ENCODE measurements at regions not wholly inside any gene's neighbourhood (a gene's known extent, or its start where the extent isn't known, plus 50 kb on each side); places are given as distances from the start of the nearest gene placed in this dataset.

DNA sequence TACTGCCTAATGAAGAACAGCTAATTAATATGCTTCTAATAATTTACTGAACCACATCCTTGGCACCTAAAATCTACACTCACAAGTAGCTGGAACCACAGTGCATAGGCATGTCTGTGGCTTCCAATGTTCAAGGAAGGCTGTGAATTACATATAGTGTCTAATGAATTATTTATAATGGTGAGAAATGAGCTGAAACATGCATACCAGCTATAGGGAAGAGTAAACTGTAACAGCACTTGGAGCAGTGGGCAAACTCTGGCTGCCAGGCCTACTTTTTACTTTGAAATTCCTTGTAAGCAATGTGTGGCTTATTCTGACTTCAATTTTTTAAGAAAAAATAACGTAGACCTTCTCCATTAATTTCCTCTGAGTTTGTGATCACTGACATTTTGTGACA lies 953.2 kb upstream of the CDH8 start:
- DNase-seq (ENCODE audit: low read depth) = no peak

DNA sequence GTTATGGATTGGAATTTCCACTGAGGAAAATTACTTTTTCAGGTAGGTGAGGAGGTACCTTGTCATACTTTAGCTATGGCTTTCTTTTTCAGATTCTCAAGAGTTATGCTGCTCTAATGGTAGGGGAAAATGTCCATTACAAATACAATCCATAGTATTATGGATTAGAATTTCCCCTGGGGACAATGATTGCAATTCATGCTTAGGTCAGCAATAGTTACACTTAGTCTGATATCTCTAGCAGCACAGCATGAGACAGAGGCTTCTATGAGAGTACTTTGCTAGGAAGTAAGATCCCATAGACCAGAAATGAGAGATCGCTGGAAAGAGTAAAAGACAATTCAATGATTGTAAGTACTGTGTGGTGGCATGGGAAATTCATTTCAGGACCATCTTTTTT lies 949.5 kb upstream of the CDH8 start:
- no peak for DNase-seq (ENCODE audit: low read depth)

DNA sequence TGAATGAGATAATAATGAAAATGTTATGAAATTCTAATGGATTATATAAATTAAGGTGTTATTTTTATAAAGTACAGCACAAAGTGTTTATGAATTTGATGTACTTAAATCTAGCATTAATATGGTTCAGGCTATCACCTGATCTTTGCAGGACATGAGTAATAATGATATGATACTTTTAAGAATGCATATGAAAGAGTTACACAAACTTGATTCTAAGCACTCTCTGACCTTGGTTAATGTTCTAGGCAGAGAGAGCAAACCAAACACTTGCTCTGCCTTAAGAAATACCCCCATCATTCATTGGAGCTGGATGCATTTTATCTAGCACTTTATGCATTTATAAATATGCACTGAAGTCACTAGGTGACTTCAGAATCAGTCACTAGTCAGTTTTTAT lies 942.2 kb upstream of the CDH8 start:
- no peak for DNase-seq (ENCODE audit: low read depth)

DNA sequence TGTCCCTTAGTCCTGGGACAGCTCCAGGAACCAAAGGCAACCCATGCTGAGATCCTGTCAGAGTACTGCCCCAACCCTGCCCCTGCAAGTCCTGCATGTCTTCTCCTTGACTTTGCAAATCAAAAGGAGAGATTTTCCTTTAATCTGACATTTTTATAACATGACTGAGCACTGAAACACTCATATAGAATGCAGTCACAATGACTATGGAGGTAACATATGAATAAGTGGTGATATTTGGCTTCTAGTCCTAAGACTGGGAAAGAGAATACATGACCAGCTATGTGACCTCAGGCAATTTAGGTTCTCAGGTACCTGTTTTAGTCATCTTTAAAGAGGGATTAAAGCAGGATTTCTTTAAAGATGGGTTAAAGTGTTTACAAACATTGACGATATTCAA lies 941.6 kb upstream of the CDH8 start:
- DNase-seq (ENCODE audit: low read depth) = no peak

DNA sequence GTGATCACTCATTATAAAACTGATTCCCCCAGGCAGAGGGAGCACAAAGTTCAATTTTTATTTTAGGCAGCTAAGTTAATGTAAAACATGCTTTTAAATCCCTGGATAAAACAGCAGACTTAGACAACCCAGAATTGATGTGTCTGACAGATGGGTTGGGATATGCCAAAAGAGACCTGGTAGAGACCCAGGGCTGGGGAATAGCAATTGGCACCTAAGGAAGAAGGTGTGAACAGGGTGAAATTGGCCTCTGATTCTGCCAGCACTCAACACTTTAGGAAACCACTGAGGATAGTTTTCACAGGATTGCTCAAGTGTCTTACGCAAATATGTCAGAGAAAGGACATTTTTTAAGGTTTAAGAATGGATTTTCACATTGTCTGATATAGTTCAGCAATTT lies 938.2 kb upstream of the CDH8 start:
- DNase-seq (ENCODE audit: low read depth) = no peak

DNA sequence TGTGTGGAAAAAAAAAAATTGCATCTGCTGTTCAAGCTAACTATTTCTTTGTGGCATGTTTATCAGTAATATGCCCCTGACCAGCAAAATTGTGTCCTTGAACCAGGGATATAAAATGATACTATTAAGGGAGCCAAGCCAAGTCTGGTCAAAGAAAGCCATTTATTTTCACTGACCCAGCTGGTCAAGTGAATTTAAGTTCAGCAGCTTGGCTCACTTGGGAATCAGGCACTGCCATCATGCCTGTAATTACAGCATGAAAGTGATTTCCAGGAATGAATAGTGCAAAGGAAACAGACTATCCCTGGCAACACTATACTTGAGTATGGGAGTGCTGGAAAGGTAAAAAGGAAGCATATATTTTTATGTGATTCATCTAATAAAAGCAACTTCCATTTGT lies 934.6 kb upstream of the CDH8 start:
- DNase-seq (ENCODE audit: low read depth) = no peak

DNA sequence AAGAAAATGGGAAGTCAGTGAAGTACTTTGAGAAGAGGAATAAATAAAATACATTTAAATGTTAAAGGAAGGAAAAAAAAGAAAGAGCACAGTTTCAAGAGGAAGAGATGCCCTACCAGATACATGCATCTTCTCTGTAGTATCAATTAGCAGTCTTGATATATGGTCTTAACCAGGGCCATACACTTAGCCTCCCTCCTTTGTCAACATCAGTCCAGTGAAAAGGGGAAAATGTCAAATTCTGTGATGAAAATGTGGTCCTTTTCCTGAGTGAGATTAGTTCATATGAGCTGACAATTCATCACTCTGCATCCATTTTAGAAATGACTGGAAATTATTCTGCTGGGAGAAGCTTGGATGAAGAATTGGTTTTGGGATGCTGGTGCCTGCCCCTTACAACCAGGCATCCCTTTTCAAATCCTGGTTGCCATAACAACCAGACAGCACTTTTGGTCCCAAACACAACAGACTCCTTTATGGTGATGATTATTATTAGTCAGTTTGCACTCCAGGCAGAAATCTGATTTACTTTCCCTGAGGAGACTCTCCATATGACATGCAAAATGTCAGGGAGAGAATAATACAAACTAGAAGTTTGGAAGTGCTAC lies 933.6 kb upstream of the CDH8 start:
- DNase-seq (ENCODE audit: low read depth) = no peak

DNA sequence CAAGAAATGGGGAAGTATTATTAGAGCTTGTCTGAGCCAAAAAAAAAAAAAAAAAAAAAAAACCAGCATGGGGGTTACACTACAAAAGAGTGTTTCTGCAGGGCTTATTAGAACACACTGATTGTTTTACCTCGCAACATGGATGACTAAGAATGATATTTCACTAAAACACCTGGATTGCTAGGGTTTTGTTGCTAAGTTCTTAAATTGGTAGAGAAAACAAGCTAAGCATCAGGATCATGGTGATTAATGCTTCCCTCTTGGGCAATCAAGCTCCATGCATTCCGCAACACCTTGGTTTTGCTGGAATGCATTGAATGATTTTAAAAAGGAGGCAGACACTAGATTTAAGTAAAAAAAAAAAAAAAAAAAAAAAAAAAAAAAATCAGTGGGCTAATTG lies 931.4 kb upstream of the CDH8 start:
- DNase-seq (ENCODE audit: low read depth) = no peak

DNA sequence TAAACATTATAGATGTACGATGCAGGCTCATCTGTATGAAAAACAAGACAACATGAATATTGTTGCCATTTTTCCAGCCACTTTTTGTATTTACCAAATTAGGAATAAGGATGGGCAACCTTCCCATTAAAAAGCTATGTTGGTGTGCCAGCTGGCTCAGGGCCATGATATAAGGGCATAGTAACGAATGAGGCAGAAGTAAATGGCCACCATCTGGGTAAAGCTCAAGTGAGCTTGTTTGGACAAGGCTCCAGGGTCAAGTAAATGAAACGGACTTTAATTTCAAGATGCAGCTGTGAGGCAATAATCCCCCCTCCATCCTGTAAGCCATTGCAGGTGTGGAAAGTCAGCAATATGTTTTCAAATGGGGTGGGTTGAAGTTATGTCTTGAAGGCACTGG lies 930.9 kb upstream of the CDH8 start:
- DNase-seq (ENCODE audit: low read depth) = no peak

DNA sequence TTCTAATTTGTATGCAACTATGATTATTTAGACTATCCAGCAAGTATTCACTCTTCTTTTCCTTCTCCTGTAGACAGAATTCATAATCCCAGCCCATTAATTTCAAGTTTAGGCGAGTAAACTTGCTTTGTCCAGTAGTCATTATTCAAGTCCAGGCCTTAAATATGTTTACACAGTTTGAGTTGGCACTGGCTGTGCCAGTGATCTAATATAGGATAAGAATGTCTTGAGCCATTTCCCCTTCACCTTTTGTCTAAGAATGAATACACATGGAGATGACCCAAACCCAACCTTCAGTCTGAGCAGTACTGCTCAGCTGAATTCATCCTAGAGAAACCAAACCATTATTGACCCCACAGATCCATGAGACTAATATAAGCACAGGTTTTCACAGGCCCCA lies 930.4 kb upstream of the CDH8 start:
- no peak for DNase-seq (ENCODE audit: low read depth)

DNA sequence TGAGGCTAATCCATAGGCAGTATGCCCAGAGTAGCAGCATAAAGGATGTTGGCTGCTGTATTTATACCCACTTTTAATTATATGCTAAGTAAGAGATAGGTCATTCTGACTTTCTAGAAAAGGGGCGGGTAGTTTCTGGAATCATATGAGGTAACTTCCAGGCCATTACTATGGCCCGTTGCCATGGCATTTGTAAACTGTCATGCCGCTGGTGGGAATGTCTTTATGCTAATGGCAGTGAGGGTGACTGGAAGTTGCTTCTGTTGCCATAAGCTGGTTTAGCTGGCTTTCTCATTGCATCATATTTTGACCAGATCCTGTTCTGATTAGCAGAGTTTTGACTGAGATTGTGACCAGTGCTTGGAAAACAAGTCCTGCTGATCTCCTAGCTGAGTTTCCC lies 929.6 kb upstream of the CDH8 start:
- DNase-seq (ENCODE audit: low read depth) = no peak

DNA sequence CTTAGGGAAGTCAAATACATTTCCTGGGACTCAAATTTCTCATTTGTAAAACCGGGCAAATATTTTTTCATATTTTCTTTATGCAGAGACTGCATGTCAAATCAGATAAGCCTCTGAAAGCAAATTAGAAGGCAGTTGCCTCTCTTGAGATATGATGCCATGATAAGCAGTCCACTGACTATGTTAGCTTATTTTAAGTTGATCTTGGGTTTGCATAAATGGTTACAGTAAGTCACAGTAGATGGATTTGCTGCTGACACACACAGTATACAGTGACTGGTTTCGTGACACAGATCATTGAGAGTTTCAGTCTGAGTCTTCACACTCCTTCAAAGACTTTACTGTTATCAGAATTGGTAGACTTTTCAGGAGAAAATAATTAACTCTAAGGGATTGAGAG lies 927.6 kb upstream of the CDH8 start:
- DNase-seq (ENCODE audit: low read depth) = no peak

DNA sequence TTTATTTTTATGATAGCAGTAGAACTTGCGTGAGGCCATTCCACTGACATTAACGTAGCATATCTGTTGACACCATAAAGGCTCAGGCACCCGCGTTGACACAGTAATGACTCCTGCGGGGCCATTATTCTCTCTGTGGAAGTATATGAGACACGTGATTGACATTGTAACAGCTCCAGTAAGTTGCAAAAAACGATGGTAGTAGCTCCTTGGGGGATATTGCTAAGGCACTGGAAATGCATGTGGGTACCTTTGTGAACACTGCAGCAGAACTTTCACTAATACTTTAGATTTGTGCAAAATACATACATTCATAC lies 918.8 kb upstream of the CDH8 start:
- no peak for DNase-seq (ENCODE audit: low read depth)

DNA sequence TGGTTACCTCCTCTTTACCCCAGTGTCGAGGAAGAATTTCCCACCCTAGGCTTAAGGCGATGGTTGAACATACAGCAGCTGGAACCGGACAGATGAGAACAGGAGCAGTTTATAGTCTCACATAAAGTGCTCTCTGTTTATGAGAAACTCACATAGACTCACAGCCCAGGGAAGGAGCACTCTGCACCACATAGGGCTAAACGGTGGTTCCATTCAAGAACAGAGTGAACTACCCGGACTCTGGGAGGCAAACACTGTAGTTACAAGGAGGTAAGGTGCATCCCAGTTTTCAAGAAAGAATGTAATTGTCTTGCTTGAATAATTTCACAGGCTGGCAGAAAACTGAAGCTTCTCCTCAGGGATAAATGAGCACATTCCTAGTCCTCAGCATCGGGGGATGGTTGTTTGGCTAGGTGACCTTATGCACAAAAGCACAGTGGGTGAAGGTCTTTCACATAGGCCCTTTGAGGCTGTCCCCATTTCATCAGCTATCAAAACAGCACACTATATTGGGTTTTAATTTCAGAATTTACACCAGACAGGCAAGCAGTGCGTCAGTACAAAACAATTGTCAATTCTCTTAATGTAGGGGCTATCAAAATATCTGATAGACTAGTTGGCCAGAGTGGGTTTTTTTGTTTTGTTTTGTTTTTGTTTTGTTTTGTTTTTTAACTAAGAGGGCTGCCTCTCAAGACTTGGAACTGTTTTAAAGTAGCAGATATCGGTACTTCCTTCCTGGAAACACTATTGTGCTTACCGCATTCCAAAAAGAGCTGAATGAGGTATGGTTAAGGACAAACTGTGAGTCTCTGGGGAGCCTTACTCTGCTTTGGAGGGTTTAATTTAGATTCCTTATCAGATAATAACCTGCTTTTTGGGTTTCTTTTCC lies 918.1 kb upstream of the CDH8 start:
- no peak for DNase-seq (ENCODE audit: low read depth)

DNA sequence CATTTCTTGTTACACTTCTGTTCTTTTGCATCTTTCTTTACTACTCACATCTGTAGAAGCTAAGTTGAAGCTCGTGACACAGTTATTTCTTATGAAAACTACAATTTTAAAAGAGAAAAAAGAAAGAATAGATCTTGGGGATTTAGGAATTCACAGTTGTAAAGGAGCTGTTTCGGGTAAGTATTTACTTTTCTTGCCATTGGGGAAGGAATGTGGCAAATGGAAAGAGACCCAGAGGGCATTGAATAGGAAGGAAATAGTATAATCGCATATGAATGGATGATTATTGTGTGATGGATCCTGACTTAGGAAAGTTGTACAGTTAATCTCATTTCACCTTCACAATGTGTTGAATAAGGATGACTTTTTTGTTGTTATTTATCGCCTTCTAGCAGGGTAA lies 914.1 kb upstream of the CDH8 start:
- DNase-seq (ENCODE audit: low read depth) = no peak

DNA sequence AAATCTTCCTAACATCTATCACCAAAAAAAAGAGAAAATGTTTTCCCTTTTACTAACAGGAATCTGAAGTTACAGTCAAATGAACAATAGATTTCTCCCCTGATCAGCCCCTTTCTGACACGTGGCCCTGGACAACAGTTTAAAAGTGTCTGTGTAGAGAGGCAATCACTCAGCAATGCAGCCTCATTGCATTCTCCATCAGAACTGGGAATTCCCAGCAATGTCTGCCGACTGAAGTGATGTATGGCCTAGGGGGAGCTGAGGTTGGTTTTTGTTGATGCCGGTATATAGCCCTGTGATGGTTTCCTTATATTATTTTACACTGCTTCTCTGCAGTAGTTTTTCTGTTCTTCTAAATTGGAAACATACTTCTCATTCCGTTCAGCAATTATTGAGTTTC lies 904.3 kb upstream of the CDH8 start:
- no peak for DNase-seq (ENCODE audit: low read depth)

DNA sequence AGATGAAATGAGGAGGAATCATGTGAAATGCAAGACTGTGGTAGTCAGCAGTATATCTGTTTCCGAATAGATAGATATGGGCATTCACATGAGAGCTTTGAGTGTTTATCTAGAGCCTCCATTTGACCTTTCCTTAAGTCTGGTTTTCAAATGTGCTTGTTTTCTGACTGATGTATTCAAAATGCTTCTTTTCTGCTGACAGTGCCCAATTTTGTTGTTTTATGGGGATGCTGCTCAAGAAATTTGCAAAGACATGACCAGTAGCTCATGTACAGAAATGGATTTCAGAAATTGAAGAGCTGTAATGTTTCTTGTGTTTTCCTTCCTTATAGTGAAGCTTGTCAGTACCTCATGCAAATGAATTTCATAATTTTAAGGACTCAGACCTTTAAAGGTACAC lies 903.4 kb upstream of the CDH8 start:
- DNase-seq (ENCODE audit: low read depth) = no peak

DNA sequence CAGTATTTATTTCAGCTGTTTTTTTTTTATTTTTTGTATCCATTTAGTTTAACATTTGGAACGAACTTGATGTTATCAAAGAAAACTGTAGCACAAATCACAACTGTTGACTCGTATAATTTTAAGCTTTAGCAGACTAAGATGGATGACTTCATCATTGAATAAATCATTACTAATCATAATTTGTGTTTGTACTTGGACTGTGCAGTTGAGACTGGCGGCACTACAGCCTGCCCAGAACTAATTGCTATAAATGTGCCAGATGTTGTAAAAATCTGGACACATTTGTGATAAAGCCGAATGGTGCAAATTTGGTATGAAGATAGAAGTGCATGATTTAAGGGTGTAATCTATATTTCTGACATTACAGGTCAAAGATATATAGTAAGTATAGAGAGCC lies 897.7 kb upstream of the CDH8 start:
- no peak for DNase-seq (ENCODE audit: low read depth)

DNA sequence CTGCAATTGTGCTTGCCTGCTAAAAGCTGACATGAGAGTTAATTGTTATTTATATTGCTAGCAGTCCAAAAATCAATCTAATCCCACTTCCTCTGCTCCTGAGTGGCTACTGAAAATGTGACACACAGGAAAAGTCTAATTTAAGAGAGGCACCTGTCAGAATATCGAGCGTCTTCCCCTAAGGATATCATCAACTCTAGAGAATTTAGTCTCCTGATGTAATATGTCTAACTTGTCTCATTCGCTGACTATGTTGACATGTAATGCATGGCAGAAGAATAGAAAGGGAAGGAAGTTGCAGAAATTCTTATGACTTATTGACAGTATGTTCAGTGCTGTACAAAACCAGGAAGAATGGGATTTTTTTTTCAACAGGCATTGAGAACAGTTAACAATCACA lies 893.4 kb upstream of the CDH8 start:
- no peak for DNase-seq (ENCODE audit: low read depth)

DNA sequence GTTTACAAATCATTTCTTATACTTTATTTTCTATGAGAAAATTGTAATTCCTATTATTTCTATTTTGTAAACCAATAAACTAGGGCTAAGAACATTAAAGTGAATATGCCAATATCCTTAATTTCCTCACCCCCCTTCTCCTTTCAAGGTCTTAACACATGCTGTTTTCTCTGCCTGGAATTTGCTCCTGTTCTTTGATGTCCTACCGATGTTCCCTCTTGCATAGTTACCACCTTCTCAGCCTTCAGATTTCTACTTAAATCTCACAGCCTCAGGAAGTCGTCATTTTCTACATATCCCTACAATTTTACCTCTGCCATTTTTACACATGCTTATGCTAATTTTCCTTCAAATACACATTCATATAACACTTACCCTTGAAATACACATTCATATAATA lies 890.9 kb upstream of the CDH8 start:
- DNase-seq (ENCODE audit: low read depth) = no peak

DNA sequence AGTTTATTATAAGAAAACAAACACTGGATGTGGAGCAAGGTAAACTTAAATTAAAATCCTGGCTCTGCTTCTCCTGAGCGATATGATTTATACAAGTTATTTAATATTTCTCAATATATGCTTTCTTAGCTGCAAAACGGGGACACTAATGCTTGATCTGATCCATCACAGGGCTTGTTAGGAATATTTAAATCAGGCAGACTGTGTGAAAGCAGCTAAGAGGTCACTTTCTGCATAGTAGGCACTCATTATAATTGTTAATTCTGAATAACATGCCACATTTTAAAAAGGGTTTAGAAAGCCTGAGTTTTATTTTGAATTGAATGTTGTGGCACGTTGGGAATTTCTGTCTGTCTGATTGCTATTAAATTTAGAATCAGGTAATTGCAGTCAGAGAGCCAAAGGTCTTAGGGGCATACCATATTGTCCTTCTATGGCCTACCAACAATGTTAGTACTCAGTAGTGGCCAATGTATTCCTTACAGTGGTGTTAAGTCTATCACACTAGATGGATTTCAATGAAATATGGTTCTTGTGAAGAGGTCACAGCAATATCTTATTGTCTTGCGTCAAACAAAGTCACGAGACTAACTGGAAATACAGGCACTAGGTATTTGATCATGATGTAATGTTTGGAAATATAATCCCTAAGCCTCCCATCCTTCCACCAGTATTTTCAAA lies 890.0 kb upstream of the CDH8 start:
- DNase-seq (ENCODE audit: low read depth) = no peak

DNA sequence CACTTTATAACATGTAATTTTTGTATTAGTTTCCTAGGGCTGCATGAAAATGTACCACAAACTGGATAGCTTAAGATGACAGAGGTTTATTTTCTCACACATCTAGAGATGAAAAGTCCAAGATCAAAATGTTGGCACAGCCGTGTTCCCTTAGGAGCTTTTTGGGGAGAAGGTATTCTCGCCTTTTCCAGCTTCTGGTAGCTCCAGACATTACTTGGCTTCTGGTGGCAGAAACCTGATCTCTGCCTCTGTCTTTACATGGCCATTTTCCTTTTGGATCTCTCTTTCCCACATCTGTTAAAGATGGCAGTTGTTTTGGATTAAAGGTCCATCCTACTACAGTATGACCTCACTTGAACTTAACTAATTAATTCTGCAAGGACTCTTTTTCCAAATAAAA lies 885.7 kb upstream of the CDH8 start:
- no peak for DNase-seq (ENCODE audit: low read depth)

DNA sequence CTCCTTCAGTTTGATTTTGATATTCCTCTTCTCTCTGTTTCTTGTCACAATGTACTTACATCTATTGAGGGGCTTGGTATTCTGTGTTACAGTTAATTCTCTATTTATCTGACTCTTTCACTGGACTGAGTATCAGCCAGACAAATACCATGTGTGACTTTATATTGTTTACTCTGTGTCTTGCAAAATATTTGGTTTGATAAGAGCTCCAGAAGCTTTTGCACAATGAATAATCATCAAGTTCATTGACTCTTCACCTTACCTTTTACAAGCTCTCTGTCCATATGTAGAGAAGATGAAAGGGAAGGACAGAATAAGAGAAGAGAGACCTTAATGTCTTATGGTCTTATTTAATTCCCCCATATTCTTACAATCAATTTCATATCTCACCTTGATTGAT lies 877.7 kb upstream of the CDH8 start:
- no peak for DNase-seq (ENCODE audit: low read depth)
